GM19328 (cell line): ENCODE measurements at regions not wholly inside any gene's neighbourhood (a gene's known extent, or its start where the extent isn't known, plus 50 kb on each side); places are given as distances from the start of the nearest gene placed in this dataset.
A peak's percentile ranks its signal among the peaks of the same experiment; 100 is the strongest.

ENCODE experiments used
- ATAC-seq: cut with Tn5 transposase; IDR thresholded peaks from one replicate; pipeline ENCODE4 v1.9.1; 2021; ENCODE audit warnings: mild to moderate bottlenecking, moderate library complexity; ENCODE audit not compliant: unreplicated experiment

GRCh38 chr2:220930271-220931076 lies 641.6 kb downstream of the EPHA4 start:
- ATAC-seq, result no peak

GRCh38 chr2:220931491-220931890 lies 640.6 kb downstream of the EPHA4 start:
- ATAC-seq, result no peak

- no peak for ATAC-seq
These were observed 640.1 kb downstream of the EPHA4 start for GRCh38 chr2:220932041-220932440.

GRCh38 chr2:220935789-220936321 lies 636.2 kb downstream of the EPHA4 start:
- ATAC-seq, result peak; percentile 48

GRCh38 chr2:220936641-220937197 lies 635.4 kb downstream of the EPHA4 start:
- no peak for ATAC-seq

GRCh38 chr2:220937245-220937644 lies 634.9 kb downstream of the EPHA4 start:
- ATAC-seq, result no peak

GRCh38 chr2:220940646-220941045 lies 631.5 kb downstream of the EPHA4 start:
- no peak for ATAC-seq

- no peak for ATAC-seq
These were observed 630.4 kb downstream of the EPHA4 start for GRCh38 chr2:220941683-220942082.

GRCh38 chr2:220946552-220946951 lies 625.6 kb downstream of the EPHA4 start:
- ATAC-seq, result no peak

GRCh38 chr2:220948579-220948978 lies 623.5 kb downstream of the EPHA4 start:
- no peak for ATAC-seq

GRCh38 chr2:220949466-220949865 lies 622.6 kb downstream of the EPHA4 start:
- no peak for ATAC-seq

- ATAC-seq, result no peak
These were observed 616.3 kb downstream of the EPHA4 start for GRCh38 chr2:220955776-220956175.

- ATAC-seq, result no peak
These were observed 615.7 kb downstream of the EPHA4 start for GRCh38 chr2:220956429-220956828.

- ATAC-seq, result no peak
These were observed 612.7 kb downstream of the EPHA4 start for GRCh38 chr2:220959391-220959802.

- no peak for ATAC-seq
These were observed 610.8 kb downstream of the EPHA4 start for GRCh38 chr2:220961143-220961860.

- no peak for ATAC-seq
These were observed 609.5 kb downstream of the EPHA4 start for GRCh38 chr2:220962556-220962955.

- no peak for ATAC-seq
These were observed 609.0 kb downstream of the EPHA4 start for GRCh38 chr2:220963076-220963475.

GRCh38 chr2:220963930-220964329 lies 608.2 kb downstream of the EPHA4 start:
- no peak for ATAC-seq

GRCh38 chr2:220966636-220967035 lies 605.5 kb downstream of the EPHA4 start:
- ATAC-seq, result no peak

- ATAC-seq, result no peak
These were observed 602.8 kb downstream of the EPHA4 start for GRCh38 chr2:220969348-220969747.

- ATAC-seq, result no peak
These were observed 591.0 kb downstream of the EPHA4 start for GRCh38 chr2:220980966-220981675.
